Upper lobe of left lung (tissue), 4 donors: ENCODE measurements at regions not wholly inside any gene's neighbourhood (a gene's known extent, or its start where the extent isn't known, plus 50 kb on each side); places are given as distances from the start of the nearest gene placed in this dataset.

Experiments
- CTCF ChIP-seq, 6 experiments: fragments of 450-650 bp in 4 of 6; fragments of 200-600 bp in 2 of 6; sonication (generic) in 2 of 6; IDR thresholded peaks; one replicate each; pipeline ENCODE4 v1.5.1; 2016 to 2019; ENCODE audit warnings: antibody characterized with exemption in 6 of 6
- EP300 ChIP-seq, 4 donors: sonication (generic); formaldehyde crosslinking; IDR thresholded peaks; one replicate each; pipeline ENCODE4 v1.5.1; 2017; ENCODE audit warnings: antibody characterized with exemption in 4 of 4, control low read depth in 2 of 4
- POLR2A ChIP-seq, 4 donors: fragments of 450-650 bp; IDR thresholded peaks; one replicate each; pipeline ENCODE4 v1.5.1; 2016 to 2017; ENCODE audit warnings: antibody characterized with exemption in 4 of 4, mild to moderate bottlenecking in 2 of 4
- POLR2AphosphoS5 ChIP-seq, 2 donors: sonication (generic); formaldehyde crosslinking; IDR thresholded peaks; one replicate each; pipeline ENCODE4 v1.5.1; 2017; ENCODE audit warnings: antibody characterized with exemption in 2 of 2

GRCh38 chr9:110143485-110143884 is 64.5 kb downstream of the C9orf152 start:
- TF ChIP-seq POLR2A (IDR thresholded peaks at IDR 0.05) = no peak
- no peak for TF ChIP-seq CTCF (IDR thresholded peaks at IDR 0.05)
- no peak for TF ChIP-seq POLR2AphosphoS5 (IDR thresholded peaks at IDR 0.05)
- no peak for TF ChIP-seq EP300 (IDR thresholded peaks at IDR 0.05)
